ENCODE measurements at regions not wholly inside any gene's neighbourhood (a gene's known extent, or its start where the extent isn't known, plus 50 kb on each side); places are given as distances from the start of the nearest gene placed in this dataset.

DNA sequence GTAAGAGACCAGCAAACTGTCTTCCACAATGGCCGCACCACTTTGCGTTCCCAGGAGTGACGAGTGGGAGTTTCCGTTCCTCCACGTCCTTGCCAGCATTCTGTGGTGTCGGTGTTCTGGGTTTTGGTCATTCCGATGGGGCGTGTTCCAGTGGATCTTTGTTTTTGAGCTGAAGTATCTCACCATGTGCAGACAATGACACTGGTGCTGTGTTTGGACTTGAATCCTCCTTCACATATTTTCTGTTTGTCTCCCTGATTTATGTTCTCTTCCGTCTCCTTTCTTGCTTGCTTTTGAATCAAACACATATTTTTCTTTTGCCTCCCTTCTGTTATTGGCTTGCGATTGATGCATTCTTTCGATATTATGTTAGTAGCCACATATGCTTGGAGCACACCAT is 60.8 kb upstream of the IRX4 start:
- TF ChIP-seq, protein P1, sequence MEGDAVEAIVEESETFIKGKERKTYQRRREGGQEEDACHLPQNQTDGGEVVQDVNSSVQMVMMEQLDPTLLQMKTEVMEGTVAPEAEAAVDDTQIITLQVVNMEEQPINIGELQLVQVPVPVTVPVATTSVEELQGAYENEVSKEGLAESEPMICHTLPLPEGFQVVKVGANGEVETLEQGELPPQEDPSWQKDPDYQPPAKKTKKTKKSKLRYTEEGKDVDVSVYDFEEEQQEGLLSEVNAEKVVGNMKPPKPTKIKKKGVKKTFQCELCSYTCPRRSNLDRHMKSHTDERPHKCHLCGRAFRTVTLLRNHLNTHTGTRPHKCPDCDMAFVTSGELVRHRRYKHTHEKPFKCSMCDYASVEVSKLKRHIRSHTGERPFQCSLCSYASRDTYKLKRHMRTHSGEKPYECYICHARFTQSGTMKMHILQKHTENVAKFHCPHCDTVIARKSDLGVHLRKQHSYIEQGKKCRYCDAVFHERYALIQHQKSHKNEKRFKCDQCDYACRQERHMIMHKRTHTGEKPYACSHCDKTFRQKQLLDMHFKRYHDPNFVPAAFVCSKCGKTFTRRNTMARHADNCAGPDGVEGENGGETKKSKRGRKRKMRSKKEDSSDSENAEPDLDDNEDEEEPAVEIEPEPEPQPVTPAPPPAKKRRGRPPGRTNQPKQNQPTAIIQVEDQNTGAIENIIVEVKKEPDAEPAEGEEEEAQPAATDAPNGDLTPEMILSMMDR (IDR thresholded peaks at IDR 0.05; ENCODE audit: low read depth, low read length), result no peak
- ChIA-PET CTCF (no interaction called here), POLR2A (no interaction called here)
- no peak for DNase-seq (ENCODE audit: low read depth, low spot score)
- Histone ChIP-seq H3K27ac (ENCODE audit: low read depth, low read length) (no peak overlapping the region), H3K9me3 (ENCODE audit: control insufficient read depth, insufficient read depth, low read length) (no peaks in the 10 kb centered on the region; the same call in 1 of the 2 replicates), H3K27me3 (ENCODE audit: control insufficient read depth, insufficient read depth, low read length) (no peaks in the 10 kb centered on the region), H3K4me3 (ENCODE audit: low read depth, low read length) (no peak overlapping the region)

DNA sequence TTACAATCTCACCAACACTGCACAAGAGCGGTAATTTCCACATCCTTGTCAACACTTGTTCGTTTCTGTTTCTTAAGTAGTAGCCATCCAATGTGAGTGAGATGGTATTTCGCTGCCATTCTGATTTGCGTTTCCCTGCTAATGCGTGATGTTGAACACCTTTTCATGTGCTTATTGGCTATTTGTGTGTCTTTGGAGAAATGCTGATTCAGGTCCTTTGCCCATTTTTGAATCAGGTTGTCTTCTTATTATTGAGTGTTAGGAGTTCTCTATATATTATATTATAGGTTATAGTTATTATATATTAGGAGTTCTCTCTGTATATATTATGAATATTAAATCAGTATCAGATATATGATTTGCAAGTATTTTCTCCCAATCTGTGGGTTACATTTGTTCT is 59.9 kb upstream of the IRX4 start:
- no peaks in the 10 kb centered on the region for H3K27me3 ChIP-seq (ENCODE audit: control insufficient read depth, insufficient read depth, low read length)
- H3K9me3 ChIP-seq (ENCODE audit: control insufficient read depth, insufficient read depth, low read length), result no peaks in the 10 kb centered on the region; the same call in 1 of the 2 replicates
- H3K27ac ChIP-seq (ENCODE audit: low read depth, low read length), result no peak overlapping the region
- DNase-seq (ENCODE audit: low read depth, low spot score), result no peak
- ChIA-PET POLR2A (no interaction called here), CTCF (no interaction called here)
- TF ChIP-seq, protein P1 (IDR thresholded peaks at IDR 0.05; ENCODE audit: low read depth, low read length), result no peak
- H3K4me3 ChIP-seq (ENCODE audit: low read depth, low read length), result no peak overlapping the region

DNA sequence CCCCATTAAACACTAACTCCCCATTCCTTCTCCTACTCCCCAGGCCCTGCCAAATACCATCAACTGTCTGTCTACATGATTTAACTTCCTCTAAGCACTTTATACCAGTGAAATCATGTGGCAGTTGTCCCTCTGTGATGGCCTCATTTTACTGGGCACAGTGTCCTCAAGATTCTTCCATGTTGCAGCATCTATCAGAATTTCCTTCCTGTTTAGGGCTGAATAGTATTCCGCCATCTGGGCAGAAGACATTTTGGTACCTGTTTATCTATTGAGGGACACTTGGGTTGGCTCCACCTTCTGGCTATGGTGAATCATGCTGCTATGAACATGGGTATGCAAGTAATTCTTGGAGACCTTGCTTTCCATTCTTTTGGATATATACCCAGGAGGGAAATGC is 59.4 kb upstream of the IRX4 start:
- TF ChIP-seq, protein P1 (IDR thresholded peaks at IDR 0.05; ENCODE audit: low read depth, low read length), result no peak
- ChIA-PET CTCF (no interaction called here), POLR2A (no interaction called here)
- H3K27ac ChIP-seq (ENCODE audit: low read depth, low read length), result no peak overlapping the region
- no peaks in the 10 kb centered on the region for H3K27me3 ChIP-seq (ENCODE audit: control insufficient read depth, insufficient read depth, low read length)
- H3K4me3 ChIP-seq (ENCODE audit: low read depth, low read length), result no peak overlapping the region
- no peak for DNase-seq (ENCODE audit: low read depth, low spot score)
- no peaks in the 10 kb centered on the region; the same call in 1 of the 2 replicates for H3K9me3 ChIP-seq (ENCODE audit: control insufficient read depth, insufficient read depth, low read length)

DNA sequence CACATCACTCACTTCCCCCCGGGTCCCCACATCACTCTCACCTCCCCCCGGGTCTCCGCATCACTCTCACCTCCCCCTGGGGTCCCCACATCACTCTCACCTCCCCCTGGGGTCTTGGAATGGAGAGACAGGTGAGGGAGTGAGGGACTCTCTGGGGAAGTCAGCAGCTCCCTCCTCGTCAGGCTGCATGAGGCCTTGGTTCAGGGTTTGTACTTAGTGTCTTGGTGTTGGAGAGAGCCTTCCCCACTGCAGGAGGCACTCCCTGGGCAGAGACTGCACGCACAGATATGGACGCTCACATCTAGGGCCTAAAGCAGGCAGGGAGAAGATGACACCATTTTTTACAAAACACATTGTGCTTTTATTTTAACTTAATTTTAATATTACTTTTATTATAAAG is 56.5 kb upstream of the IRX4 start:
- Histone ChIP-seq H3K9me3 (ENCODE audit: control insufficient read depth, insufficient read depth, low read length) (no peaks in the 10 kb centered on the region), H3K27me3 (ENCODE audit: control insufficient read depth, insufficient read depth, low read length) (no peaks in the 10 kb centered on the region), H3K4me3 (ENCODE audit: low read depth, low read length) (no peak overlapping the region), H3K27ac (ENCODE audit: low read depth, low read length) (no peak overlapping the region)
- CTCF ChIA-PET, result no interaction called here
- POLR2A ChIA-PET, result no interaction called here
- TF ChIP-seq, protein P1 (IDR thresholded peaks at IDR 0.05; ENCODE audit: low read depth, low read length), result no peak
- no peak for DNase-seq (ENCODE audit: low read depth, low spot score)

DNA sequence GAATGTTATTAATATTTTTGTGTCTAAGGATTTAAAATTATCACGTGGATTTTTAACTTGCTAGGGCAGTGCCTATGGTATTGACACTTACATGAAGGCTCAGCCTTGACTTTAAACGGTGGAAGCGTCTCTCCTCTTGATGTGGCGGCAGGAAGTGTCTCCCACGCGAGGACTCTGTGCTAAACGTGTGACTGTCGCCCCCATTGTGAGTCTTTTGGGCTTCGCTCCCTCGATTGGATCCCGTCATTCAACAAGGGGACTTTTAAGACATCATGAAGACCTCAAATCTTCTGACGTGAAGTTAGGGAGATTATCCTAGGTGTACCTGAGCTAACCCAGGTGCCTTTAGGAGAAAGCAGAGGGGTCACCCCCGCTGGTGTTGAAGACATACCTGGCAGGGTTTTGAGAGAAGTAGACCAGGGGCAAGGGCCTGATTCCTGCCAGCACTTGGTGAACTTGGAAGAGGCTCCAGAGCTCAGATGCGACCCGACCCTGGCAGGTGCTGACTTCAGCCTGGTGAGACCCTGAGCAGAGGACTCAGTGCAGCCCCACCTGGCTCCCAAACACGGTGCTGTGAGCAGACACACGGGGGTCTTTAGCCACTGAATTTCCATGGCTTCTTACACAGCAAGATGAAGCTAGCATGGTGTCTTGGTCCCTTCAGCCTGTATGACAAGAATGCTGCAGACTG is 55.7 kb upstream of the IRX4 start:
- Histone ChIP-seq H3K27ac (ENCODE audit: low read depth, low read length) (no peak overlapping the region), H3K4me3 (ENCODE audit: low read depth, low read length) (no peak overlapping the region), H3K27me3 (ENCODE audit: control insufficient read depth, insufficient read depth, low read length) (no peaks in the 10 kb centered on the region), H3K9me3 (ENCODE audit: control insufficient read depth, insufficient read depth, low read length) (no peaks in the 10 kb centered on the region)
- CTCF ChIA-PET, result no interaction called here
- TF ChIP-seq, protein P1 (IDR thresholded peaks at IDR 0.05; ENCODE audit: low read depth, low read length), result no peak
- POLR2A ChIA-PET, result no interaction called here
- no peak for DNase-seq (ENCODE audit: low read depth, low spot score)
